T-helper 2 cell treated with Interferon-gamma antibody and Interleukin-4, amounts not matched to agents 5 μg/mL and 100 μg/mL, for 36 hours (primary cell): ENCODE measurements at regions not wholly inside any gene's neighbourhood (a gene's known extent, or its start where the extent isn't known, plus 50 kb on each side); places are given as distances from the start of the nearest gene placed in this dataset.

Experiments
- DNase-seq: peaks from one replicate; pipeline ENCODE4 v3.0.0; 2021; ENCODE audit warnings: low spot score
- H3K27ac Mint-ChIP-seq: one replicate; pipeline ENCODE4 v1.8.0; 2021; ENCODE audit warnings: mild to moderate bottlenecking, mixed read lengths
- H3K27me3 Mint-ChIP-seq: one replicate; pipeline ENCODE4 v1.8.0; 2021; ENCODE audit warnings: low read depth, mixed read lengths
- H3K36me3 Mint-ChIP-seq: one replicate; pipeline ENCODE4 v1.8.0; 2021; ENCODE audit warnings: low read depth, mixed read lengths
- H3K4me1 Mint-ChIP-seq: one replicate; pipeline ENCODE4 v1.8.0; 2021; ENCODE audit warnings: low read depth, mixed read lengths
- H3K4me3 Mint-ChIP-seq: one replicate; pipeline ENCODE4 v1.8.0; 2022; ENCODE audit warnings: mild to moderate bottlenecking, moderate library complexity, mixed read lengths
- H3K9me3 Mint-ChIP-seq: one replicate; pipeline ENCODE4 v1.8.0; 2021; ENCODE audit warnings: mixed read lengths

GRCh38 chr2:104109356-104109755 lies 744.6 kb upstream of the POU3F3 start:
- Mint-ChIP-seq H3K27me3 (no peaks in the 10 kb centered on the region), H3K36me3 (no peaks in the 10 kb centered on the region), H3K9me3 (no peaks in the 10 kb centered on the region), H3K27ac (no peak overlapping the region), H3K4me3 (no peak overlapping the region), H3K4me1 (no peaks in the 10 kb centered on the region)
- DNase-seq, result no peak

DNA sequence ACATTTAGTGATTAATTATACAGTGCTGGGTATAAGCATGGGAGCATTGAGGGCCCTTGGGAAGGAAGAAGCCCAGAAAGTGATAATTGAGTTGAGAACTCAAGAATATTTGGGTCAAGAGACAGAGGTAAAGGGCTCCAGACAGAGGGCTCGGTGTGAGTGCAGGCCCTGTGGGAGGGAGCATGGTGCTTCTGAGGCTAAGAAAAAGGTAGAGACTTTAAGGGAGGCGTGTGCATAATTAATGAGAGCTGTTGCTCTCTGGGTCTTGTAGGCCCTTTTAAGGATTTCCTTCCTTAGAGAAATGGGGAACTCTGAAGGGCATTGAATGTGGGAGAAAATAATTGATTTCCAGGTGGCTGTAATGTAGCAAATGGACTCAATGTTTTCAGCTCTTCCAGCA lies 735.0 kb upstream of the POU3F3 start:
- H3K27me3 Mint-ChIP-seq, result no peaks in the 10 kb centered on the region
- no peak overlapping the region for H3K27ac Mint-ChIP-seq
- DNase-seq, result no peak
- no peaks in the 10 kb centered on the region for H3K36me3 Mint-ChIP-seq
- H3K9me3 Mint-ChIP-seq, result no peaks in the 10 kb centered on the region
- no peak overlapping the region for H3K4me3 Mint-ChIP-seq
- no peaks in the 10 kb centered on the region for H3K4me1 Mint-ChIP-seq

GRCh38 chr2:104120171-104120570 lies 733.7 kb upstream of the POU3F3 start:
- H3K27me3 Mint-ChIP-seq, result no peaks in the 10 kb centered on the region
- H3K9me3 Mint-ChIP-seq, result no peaks in the 10 kb centered on the region
- DNase-seq, result no peak
- no peaks in the 10 kb centered on the region for H3K36me3 Mint-ChIP-seq
- no peak overlapping the region for H3K27ac Mint-ChIP-seq
- H3K4me3 Mint-ChIP-seq, result no peak overlapping the region
- no peaks in the 10 kb centered on the region for H3K4me1 Mint-ChIP-seq

- Mint-ChIP-seq H3K4me1 (no peaks in the 10 kb centered on the region), H3K36me3 (no peaks in the 10 kb centered on the region), H3K4me3 (no peak overlapping the region), H3K9me3 (peaks cover 2% of the 10 kb centered on the region), H3K27ac (no peak overlapping the region), H3K27me3 (no peaks in the 10 kb centered on the region)
- DNase-seq, result no peak
Observed at GRCh38 chr2:104125096-104125495, 728.8 kb upstream of the POU3F3 start.

- H3K4me1 Mint-ChIP-seq, result no peaks in the 10 kb centered on the region
- H3K27ac Mint-ChIP-seq, result no peak overlapping the region
- no peaks in the 10 kb centered on the region for H3K36me3 Mint-ChIP-seq
- no peak for DNase-seq
- H3K9me3 Mint-ChIP-seq, result peaks cover 2% of the 10 kb centered on the region
- H3K4me3 Mint-ChIP-seq, result no peak overlapping the region
- no peaks in the 10 kb centered on the region for H3K27me3 Mint-ChIP-seq
Observed at GRCh38 chr2:104127049-104127770, 726.7 kb upstream of the POU3F3 start.

DNA sequence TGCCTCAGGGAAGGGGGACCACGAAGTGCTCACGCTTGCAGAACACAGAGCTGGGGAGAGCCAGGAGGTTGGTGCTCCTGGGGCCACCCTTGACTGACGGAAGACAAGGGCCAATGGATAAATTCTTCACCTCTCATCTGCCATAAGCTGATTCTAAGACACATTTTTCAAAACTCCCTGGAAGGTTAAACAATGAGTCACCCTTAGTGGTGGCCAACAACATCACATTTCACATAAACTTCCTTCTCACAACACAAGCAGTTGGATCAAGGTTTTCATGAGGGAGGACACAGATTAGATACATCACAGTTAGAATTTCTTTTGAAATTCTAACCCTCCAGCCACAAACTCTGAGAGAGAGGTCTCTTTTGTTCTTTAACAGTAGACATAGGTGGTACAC lies 713.6 kb upstream of the POU3F3 start:
- Mint-ChIP-seq H3K4me1 (no peaks in the 10 kb centered on the region), H3K27me3 (no peaks in the 10 kb centered on the region), H3K9me3 (peaks cover 28% of the 10 kb centered on the region), H3K4me3 (no peak overlapping the region), H3K27ac (no peak overlapping the region), H3K36me3 (no peaks in the 10 kb centered on the region)
- no peak for DNase-seq

GRCh38 chr2:104158191-104158590 lies 695.7 kb upstream of the POU3F3 start:
- H3K27ac Mint-ChIP-seq, result no peak overlapping the region
- no peak overlapping the region for H3K4me3 Mint-ChIP-seq
- H3K9me3 Mint-ChIP-seq, result no peaks in the 10 kb centered on the region
- H3K36me3 Mint-ChIP-seq, result no peaks in the 10 kb centered on the region
- no peak for DNase-seq
- H3K4me1 Mint-ChIP-seq, result no peaks in the 10 kb centered on the region
- H3K27me3 Mint-ChIP-seq, result no peaks in the 10 kb centered on the region

GRCh38 chr2:104163611-104164130 lies 690.2 kb upstream of the POU3F3 start:
- Mint-ChIP-seq H3K27ac (no peak overlapping the region), H3K36me3 (no peaks in the 10 kb centered on the region), H3K27me3 (no peaks in the 10 kb centered on the region), H3K9me3 (no peaks in the 10 kb centered on the region), H3K4me3 (no peak overlapping the region), H3K4me1 (no peaks in the 10 kb centered on the region)
- no peak for DNase-seq

DNA sequence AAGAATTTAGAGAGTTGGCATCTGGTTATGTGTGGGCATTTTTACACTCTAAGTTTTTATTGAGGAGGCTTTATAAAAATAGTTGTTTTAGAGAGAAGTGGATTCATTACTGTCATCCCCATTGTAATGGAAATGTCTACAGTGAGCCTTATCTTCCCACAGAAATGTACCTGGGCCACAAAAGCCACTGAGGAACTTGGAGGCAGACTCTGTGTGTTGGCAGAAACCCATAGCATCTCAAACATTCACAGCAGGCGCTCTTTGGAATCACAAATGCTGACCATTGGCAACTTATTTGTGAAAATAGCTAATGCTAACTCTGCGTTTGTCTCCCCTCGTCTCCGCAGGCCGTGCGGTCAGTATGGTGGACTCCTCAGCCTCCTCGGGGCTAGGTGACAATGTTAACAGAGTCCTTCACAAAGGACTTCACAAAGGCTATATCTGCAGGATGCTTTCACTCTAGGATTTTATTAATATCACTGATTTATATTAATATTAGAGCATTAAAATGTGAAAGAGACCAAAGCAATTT lies 689.1 kb upstream of the POU3F3 start:
- Mint-ChIP-seq H3K9me3 (no peaks in the 10 kb centered on the region), H3K4me3 (no peak overlapping the region), H3K27ac (no peak overlapping the region), H3K27me3 (no peaks in the 10 kb centered on the region), H3K36me3 (no peaks in the 10 kb centered on the region), H3K4me1 (no peaks in the 10 kb centered on the region)
- no peak for DNase-seq

- Mint-ChIP-seq H3K4me1 (no peaks in the 10 kb centered on the region), H3K27me3 (no peaks in the 10 kb centered on the region), H3K27ac (no peak overlapping the region), H3K4me3 (no peak overlapping the region), H3K9me3 (peaks cover 21% of the 10 kb centered on the region), H3K36me3 (no peaks in the 10 kb centered on the region)
- no peak for DNase-seq
Observed at GRCh38 chr2:104177179-104177578, 676.7 kb upstream of the POU3F3 start.

- Mint-ChIP-seq H3K9me3 (peaks cover 32% of the 10 kb centered on the region), H3K4me1 (no peaks in the 10 kb centered on the region), H3K27ac (no peak overlapping the region), H3K4me3 (no peak overlapping the region), H3K36me3 (no peaks in the 10 kb centered on the region), H3K27me3 (no peaks in the 10 kb centered on the region)
- no peak for DNase-seq
Observed at GRCh38 chr2:104179644-104180043, 674.3 kb upstream of the POU3F3 start.

DNA sequence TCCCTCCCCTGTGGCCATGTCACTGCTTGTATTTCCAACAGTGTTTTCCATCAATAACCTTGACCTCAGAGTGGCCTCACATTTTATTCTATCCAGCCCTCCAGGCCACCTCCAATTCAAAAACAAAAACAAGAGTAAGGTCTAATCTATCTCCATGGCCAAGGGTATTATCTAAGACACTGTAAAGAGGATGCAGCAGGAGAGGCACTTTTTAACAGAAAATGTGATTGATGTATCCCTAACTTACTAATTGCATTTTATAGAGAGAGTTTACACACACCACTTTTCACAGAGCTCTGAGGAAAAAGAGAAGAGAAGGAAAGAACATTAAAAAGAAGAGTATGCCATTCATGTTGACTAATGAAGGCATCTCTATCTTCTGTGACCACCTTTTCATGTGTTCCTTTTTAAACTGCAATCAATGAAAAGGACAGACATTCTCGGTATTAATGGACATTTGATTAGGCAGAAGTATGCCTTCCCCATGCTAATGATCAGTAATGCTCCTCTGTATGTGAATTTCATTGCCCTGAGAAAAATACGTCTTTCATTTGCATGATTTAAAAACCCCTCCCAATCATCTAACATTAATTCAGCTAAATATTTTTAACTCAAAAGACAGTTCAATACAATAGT lies 653.3 kb upstream of the POU3F3 start:
- no peaks in the 10 kb centered on the region for H3K9me3 Mint-ChIP-seq
- H3K27ac Mint-ChIP-seq, result no peak overlapping the region
- no peaks in the 10 kb centered on the region for H3K27me3 Mint-ChIP-seq
- no peaks in the 10 kb centered on the region for H3K36me3 Mint-ChIP-seq
- no peak for DNase-seq
- no peak overlapping the region for H3K4me3 Mint-ChIP-seq
- H3K4me1 Mint-ChIP-seq, result no peaks in the 10 kb centered on the region

DNA sequence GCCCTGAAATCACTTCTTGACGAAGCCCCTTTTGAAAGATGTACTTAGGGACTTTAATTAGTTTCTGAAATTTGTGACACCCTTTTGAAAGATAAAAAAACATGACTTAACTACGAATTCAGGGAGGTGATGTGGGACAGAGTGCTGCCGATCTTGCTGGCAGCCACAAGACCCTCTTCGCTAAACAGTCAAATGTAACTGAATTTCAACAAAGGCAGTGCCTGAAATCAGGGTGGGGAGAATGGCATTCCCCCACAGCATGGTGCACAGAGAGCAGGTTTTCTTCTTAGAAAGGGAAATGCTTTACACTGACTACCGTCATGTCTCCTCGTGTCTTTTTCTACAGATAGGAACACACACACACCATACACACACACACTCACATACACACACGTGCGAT lies 640.2 kb upstream of the POU3F3 start:
- Mint-ChIP-seq H3K27me3 (no peaks in the 10 kb centered on the region), H3K27ac (no peak overlapping the region), H3K4me1 (no peaks in the 10 kb centered on the region), H3K9me3 (peaks cover 5% of the 10 kb centered on the region), H3K36me3 (no peaks in the 10 kb centered on the region), H3K4me3 (no peak overlapping the region)
- no peak for DNase-seq

DNA sequence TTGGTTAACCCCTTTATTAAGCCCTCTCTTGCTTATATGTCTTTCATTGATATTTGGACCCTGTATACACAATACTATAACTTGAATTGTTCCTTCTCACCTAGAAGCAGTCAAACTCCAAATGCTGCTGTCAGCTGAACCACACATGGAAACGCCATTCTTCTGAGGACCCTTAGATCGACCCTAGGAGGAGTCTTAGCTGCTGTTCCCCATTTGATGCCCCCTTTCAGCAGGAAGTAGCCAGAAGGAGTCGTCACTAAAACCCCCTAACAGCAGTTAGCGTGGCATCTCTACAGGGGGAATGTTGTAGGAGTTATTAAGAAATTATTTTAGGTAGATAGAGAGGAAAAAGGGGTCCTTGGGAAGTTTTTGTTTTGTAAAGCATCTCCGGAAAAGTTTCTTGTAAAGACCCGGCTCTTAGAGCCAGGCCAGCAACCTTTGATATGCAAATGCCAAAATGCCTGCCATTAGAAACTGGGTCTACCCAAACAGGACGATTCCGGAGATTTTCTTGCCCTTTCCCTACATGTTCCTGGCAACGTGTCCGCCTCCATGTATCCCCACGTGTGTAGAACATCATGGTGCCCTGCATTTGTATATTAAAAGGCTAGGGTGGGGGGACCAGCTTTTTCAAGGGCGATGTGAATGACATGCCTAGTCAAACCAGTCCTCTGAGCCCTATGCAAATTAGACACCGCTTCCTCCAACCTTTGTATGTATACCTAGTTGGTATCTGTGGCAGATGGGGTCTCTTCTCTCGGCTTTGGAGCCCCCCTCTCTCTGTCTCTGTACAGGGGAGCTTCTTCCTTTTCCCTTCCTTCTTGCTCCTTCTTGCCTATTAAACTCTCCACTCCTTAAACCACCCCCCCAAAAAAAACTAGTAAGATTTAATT lies 638.4 kb upstream of the POU3F3 start:
- Mint-ChIP-seq H3K36me3 (no peaks in the 10 kb centered on the region), H3K4me1 (no peaks in the 10 kb centered on the region), H3K4me3 (no peak overlapping the region), H3K9me3 (peaks cover 5% of the 10 kb centered on the region), H3K27ac (no peak overlapping the region), H3K27me3 (no peaks in the 10 kb centered on the region)
- DNase-seq, result no peak
